H1 (cell line): ENCODE measurements at regions not wholly inside any gene's neighbourhood (a gene's known extent, or its start where the extent isn't known, plus 50 kb on each side); places are given as distances from the start of the nearest gene placed in this dataset.

Experiments
- ASH2L ChIP-seq: fragments of 200-600, 300-600 bp; sonication (generic); IDR thresholded peaks from one replicate; pipeline ENCODE4 v1.7.1; 2017; ENCODE audit warnings: low read length
- BACH1 ChIP-seq: IDR thresholded peaks from 2 replicates; pipeline ENCODE4 v1.6.1; 2012; ENCODE audit warnings: low read length, improper control_type of control experiment
- BCL11A ChIP-seq, 2 experiments: IDR thresholded peaks; one replicate each; pipeline ENCODE4 v1.6.1; 2011; ENCODE audit warnings: low read depth in 2 of 2, low read length in 2 of 2, mild to moderate bottlenecking in 2 of 2
- HDAC2 ChIP-seq, 2 experiments: fragments of 300-600 bp in 1 of 2; sonication (generic) in 1 of 2; IDR thresholded peaks; 2 replicates each; pipeline ENCODE4 v1.6.1; 2011 to 2012; ENCODE audit warnings: low read depth in 2 of 2, low read length in 2 of 2, mild to moderate bottlenecking in 2 of 2, moderate library complexity in 2 of 2, borderline replicate concordance in 1 of 2, inconsistent platforms in 1 of 2
- KDM1A ChIP-seq: fragments of 200-600, 300-600 bp; sonication (generic); IDR thresholded peaks from 2 replicates; pipeline ENCODE4 v1.7.1; 2016; ENCODE audit warnings: mild to moderate bottlenecking, low read length, borderline replicate concordance
- MAFK ChIP-seq: IDR thresholded peaks from 2 replicates; pipeline ENCODE4 v1.6.1; 2012; ENCODE audit warnings: low read depth, mild to moderate bottlenecking, improper control_type of control experiment, low read length
- NANOG ChIP-seq: IDR thresholded peaks from 2 replicates; pipeline ENCODE4 v1.6.1; 2011; ENCODE audit warnings: low read length, low read depth, mild to moderate bottlenecking, inconsistent platforms; ENCODE audit not compliant: insufficient read depth, poor library complexity, severe bottlenecking
- SIN3A ChIP-seq, 2 experiments: IDR thresholded peaks in 1 of 2; conservative IDR thresholded peaks in 1 of 2; 2 replicates each; pipeline ENCODE4 v1.6.1; 2011 to 2012; ENCODE audit warnings: low read length in 2 of 2, improper control_type of control experiment in 1 of 2, low read depth in 1 of 2, mild to moderate bottlenecking in 1 of 2
- SIX5 ChIP-seq: IDR thresholded peaks from 2 replicates; pipeline ENCODE4 v1.6.1; 2011; ENCODE audit warnings: mild to moderate bottlenecking, low read depth, low read length
- SP2 ChIP-seq: IDR thresholded peaks from 2 replicates; pipeline ENCODE4 v1.6.1; 2012; ENCODE audit warnings: mild to moderate bottlenecking, low read length, inconsistent platforms
- SP4 ChIP-seq: IDR thresholded peaks from 2 replicates; pipeline ENCODE4 v1.6.1; 2012; ENCODE audit warnings: low read length, inconsistent platforms
- TAF7 ChIP-seq: optimal IDR thresholded peaks from 2 replicates; pipeline ENCODE3; 2011; ENCODE audit warnings: low read depth, mild to moderate bottlenecking, inconsistent platforms, low read length, moderate library complexity, borderline replicate concordance
- TBP ChIP-seq: IDR thresholded peaks from 2 replicates; pipeline ENCODE4 v1.6.1; 2011; ENCODE audit warnings: low read depth, low read length, improper control_type of control experiment
- YY1 ChIP-seq: IDR thresholded peaks from 2 replicates; pipeline ENCODE4 v1.6.1; 2011; ENCODE audit warnings: low read depth, mild to moderate bottlenecking, low read length
- TF ChIP-seq, protein P1 (sequence below): IDR thresholded peaks from 2 replicates; pipeline ENCODE4 v1.6.1; 2011; ENCODE audit warnings: low read length, improper control_type of control experiment
- TF ChIP-seq, protein P2 (sequence below): IDR thresholded peaks from 2 replicates; pipeline ENCODE4 v1.6.1; 2012; ENCODE audit warnings: inconsistent platforms
- TF ChIP-seq, protein P3 (sequence below): IDR thresholded peaks from 2 replicates; pipeline ENCODE4 v1.6.1; 2012; ENCODE audit warnings: inconsistent platforms
- TF ChIP-seq, protein P4 (sequence below): IDR thresholded peaks from 2 replicates; pipeline ENCODE4 v1.6.1; 2011; ENCODE audit warnings: low read depth, mild to moderate bottlenecking, low read length; ENCODE audit not compliant: insufficient read depth

DNA sequence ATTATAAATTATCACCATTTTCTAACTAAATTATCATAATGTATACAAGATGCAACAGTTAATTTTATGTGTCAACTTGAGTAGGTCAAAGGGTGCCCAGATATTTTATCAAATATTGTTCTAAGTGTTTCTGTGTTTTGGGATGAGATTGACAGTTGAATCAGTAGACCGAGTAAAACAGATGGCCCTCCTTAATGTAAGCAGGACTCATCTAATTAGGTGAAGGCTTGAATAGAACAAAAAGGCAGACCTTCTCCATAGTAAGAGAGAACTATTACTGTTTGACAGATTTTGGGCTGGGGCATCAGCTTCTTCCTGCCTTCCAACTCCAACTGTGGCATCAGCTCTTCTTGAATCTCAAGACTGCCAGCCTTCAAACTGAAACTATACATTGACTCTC is 185.8 kb downstream of the TRAM1L1 start (continued):
- TF ChIP-seq MAFK (no peak), KDM1A (no peak), TBP (no peak), SIX5 (no peak), ASH2L (no peak), SP4 (no peak), BACH1 (no peak), BCL11A (IDR thresholded peaks at IDR 0.05; ENCODE audit: low read depth in 2 of 2, low read length in 2 of 2) (no peak), SIN3A (conservative IDR thresholded peaks at IDR 0.05 in 1 of 2, IDR thresholded peaks at IDR 0.05 in 1 of 2; ENCODE audit: low read depth in 1 of 2, low read length in 2 of 2) (no peak), HDAC2 (IDR thresholded peaks at IDR 0.05; ENCODE audit: borderline replicate concordance in 1 of 2, low read depth in 2 of 2, low read length in 2 of 2) (no peak), NANOG (no peak), TAF7 (no peak), YY1 (no peak), SP2 (no peak)
- TF ChIP-seq, protein P1, sequence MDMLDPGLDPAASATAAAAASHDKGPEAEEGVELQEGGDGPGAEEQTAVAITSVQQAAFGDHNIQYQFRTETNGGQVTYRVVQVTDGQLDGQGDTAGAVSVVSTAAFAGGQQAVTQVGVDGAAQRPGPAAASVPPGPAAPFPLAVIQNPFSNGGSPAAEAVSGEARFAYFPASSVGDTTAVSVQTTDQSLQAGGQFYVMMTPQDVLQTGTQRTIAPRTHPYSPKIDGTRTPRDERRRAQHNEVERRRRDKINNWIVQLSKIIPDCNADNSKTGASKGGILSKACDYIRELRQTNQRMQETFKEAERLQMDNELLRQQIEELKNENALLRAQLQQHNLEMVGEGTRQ: no peak
- TF ChIP-seq, protein P2, sequence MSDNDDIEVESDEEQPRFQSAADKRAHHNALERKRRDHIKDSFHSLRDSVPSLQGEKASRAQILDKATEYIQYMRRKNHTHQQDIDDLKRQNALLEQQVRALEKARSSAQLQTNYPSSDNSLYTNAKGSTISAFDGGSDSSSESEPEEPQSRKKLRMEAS: no peak
- TF ChIP-seq, protein P3, sequence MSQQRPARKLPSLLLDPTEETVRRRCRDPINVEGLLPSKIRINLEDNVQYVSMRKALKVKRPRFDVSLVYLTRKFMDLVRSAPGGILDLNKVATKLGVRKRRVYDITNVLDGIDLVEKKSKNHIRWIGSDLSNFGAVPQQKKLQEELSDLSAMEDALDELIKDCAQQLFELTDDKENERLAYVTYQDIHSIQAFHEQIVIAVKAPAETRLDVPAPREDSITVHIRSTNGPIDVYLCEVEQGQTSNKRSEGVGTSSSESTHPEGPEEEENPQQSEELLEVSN: no peak
- TF ChIP-seq, protein P4, sequence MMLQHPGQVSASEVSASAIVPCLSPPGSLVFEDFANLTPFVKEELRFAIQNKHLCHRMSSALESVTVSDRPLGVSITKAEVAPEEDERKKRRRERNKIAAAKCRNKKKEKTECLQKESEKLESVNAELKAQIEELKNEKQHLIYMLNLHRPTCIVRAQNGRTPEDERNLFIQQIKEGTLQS: no peak
